ENCODE measurements at regions not wholly inside any gene's neighbourhood (a gene's known extent, or its start where the extent isn't known, plus 50 kb on each side); places are given as distances from the start of the nearest gene placed in this dataset.
"Not testable (repeated sequence)": the region's sequence is repeated elsewhere in the genome, so short reads cannot be mapped to it uniquely, and the experiment has no call there.

DNA sequence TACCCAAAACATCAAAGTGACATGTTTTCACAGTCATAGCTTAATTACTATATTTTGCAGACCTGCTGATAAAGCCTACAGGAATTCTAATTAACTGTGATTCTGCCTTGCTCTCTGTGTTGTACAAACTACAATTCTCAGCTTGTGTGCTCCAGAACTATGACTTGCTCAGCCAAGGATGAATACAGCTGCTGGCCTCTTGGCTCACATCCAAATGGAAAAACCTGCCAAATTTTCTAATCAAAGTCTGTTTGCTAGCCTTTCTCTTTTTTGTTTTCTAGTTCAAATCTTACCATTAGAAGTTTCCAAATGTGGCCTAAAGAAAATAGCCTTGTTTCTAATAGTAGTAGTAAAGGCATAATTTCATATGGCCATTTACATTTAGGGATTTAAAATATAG, 1176.8 kb downstream of the FAM133A start:
- no peak for DNase-seq (ENCODE audit: low read depth)
- TF ChIP-seq, protein P1, sequence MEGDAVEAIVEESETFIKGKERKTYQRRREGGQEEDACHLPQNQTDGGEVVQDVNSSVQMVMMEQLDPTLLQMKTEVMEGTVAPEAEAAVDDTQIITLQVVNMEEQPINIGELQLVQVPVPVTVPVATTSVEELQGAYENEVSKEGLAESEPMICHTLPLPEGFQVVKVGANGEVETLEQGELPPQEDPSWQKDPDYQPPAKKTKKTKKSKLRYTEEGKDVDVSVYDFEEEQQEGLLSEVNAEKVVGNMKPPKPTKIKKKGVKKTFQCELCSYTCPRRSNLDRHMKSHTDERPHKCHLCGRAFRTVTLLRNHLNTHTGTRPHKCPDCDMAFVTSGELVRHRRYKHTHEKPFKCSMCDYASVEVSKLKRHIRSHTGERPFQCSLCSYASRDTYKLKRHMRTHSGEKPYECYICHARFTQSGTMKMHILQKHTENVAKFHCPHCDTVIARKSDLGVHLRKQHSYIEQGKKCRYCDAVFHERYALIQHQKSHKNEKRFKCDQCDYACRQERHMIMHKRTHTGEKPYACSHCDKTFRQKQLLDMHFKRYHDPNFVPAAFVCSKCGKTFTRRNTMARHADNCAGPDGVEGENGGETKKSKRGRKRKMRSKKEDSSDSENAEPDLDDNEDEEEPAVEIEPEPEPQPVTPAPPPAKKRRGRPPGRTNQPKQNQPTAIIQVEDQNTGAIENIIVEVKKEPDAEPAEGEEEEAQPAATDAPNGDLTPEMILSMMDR (IDR thresholded peaks at IDR 0.05; ENCODE audit: insufficient read depth, low read length, poor library complexity, severe bottlenecking), result no peak
- Histone ChIP-seq H3K27me3 (ENCODE audit: control insufficient read depth, insufficient read depth, low read length) (no peaks in the 10 kb centered on the region), H3K4me3 (ENCODE audit: low read depth, low read length) (no peak overlapping the region), H3K36me3 (ENCODE audit: control insufficient read depth, insufficient read depth, low read length) (no peaks in the 10 kb centered on the region)

DNA sequence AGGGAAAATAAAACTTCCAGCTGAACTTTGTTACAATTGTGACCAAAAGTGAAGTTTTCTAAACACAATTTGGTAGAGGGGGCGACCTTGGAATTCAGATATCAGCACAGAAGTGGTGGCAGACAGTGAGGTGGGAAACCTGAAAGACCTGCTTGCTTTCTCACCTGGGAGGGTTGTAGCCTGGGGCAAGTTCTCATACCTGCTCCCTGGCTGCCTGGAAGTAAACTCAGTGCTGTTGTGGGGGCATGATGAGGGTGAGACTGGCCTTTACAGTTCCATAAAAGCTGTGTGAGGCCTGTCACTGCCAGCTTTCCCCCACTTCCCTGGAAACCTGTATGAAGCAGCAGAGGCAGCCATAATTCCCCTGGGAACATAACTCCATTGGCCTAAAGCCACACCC, 1180.2 kb downstream of the FAM133A start:
- Histone ChIP-seq H3K27me3 (ENCODE audit: control insufficient read depth, insufficient read depth, low read length) (no peaks in the 10 kb centered on the region), H3K4me3 (ENCODE audit: low read depth, low read length) (no peak overlapping the region), H3K36me3 (ENCODE audit: control insufficient read depth, insufficient read depth, low read length) (no peaks in the 10 kb centered on the region)
- TF ChIP-seq, protein P1 (IDR thresholded peaks at IDR 0.05; ENCODE audit: insufficient read depth, low read length, poor library complexity, severe bottlenecking), result no peak
- no peak for DNase-seq (ENCODE audit: low read depth)

DNA sequence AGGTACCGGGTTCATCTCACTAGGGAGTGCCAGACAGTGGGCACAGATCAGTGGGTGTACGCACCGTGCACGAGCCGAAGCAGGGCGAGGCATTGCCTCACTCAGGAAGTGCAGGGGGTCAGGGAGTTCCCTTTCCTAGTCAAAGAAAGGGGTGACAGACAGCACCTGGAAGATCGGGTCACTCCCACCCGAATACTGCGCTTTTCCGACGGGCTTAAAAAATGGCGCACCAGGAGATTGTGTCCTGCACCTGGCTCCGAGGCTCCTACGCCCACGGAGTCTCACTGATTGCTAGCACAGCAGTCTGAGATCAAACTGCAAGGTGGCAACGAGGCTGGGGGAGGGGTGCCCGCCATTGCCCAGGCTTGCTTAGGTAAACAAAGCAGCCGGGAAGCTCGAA, 1188.5 kb downstream of the FAM133A start:
- not testable (repeated sequence) for H3K27me3 ChIP-seq (ENCODE audit: control insufficient read depth, insufficient read depth, low read length); H3K4me3 ChIP-seq (ENCODE audit: low read depth, low read length); H3K36me3 ChIP-seq (ENCODE audit: control insufficient read depth, insufficient read depth, low read length); DNase-seq (ENCODE audit: low read depth)

DNA sequence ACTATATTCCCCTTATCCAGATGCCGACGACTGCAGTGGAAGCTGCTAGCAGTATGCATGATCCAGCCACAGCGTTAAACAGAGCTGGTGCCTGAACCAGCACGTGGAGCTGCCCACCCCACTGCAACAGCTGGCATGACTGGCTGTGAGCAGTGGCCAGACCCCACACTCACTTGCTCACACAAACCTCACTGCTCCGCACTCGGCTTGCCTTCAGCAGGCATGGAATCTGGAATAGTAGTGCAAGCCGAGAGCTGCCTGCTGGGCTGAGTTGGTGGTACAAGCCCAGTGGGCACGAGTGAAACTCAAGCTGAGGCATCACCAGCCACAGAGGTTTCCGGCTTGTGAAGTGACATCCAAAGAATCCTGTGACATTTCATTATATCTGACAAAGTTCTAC, 1197.6 kb downstream of the FAM133A start:
- DNase-seq (ENCODE audit: low read depth), result no peak
- Histone ChIP-seq H3K4me3 (ENCODE audit: low read depth, low read length) (no peak overlapping the region), H3K27me3 (ENCODE audit: control insufficient read depth, insufficient read depth, low read length) (no peaks in the 10 kb centered on the region)

DNA sequence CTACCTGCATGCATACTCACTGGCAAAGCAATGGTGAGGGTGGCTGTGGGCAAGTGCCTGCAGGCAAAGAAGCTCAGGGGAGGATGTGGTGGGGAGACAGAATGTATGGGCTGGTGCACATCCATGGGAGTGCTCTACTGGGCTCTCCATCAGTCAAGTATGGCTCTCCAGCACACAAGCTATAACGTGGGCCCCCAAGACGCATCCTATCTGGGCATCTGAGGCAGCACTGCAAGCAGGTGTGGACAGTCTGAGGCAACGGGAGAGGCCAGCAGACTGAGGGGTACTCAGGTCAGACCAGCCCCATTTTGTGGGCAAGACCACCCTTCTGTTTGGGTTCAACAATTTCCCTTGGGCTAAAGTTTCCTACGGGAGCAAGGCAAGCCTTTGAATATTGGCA, 1227.8 kb downstream of the FAM133A start:
- TF ChIP-seq, protein P1 (IDR thresholded peaks at IDR 0.05; ENCODE audit: insufficient read depth, low read length, poor library complexity, severe bottlenecking), result no peak
- no peak overlapping the region for H3K4me3 ChIP-seq (ENCODE audit: low read depth, low read length)
- no peak for DNase-seq (ENCODE audit: low read depth)
- H3K27me3 ChIP-seq (ENCODE audit: control insufficient read depth, insufficient read depth, low read length), result no peaks in the 10 kb centered on the region
- H3K36me3 ChIP-seq (ENCODE audit: control insufficient read depth, insufficient read depth, low read length), result no peaks in the 10 kb centered on the region

More for the DNA sequence above, 1197.6 kb downstream of the FAM133A start:
- no peaks in the 10 kb centered on the region for H3K36me3 ChIP-seq (ENCODE audit: control insufficient read depth, insufficient read depth, low read length)
- TF ChIP-seq, protein P1 (IDR thresholded peaks at IDR 0.05; ENCODE audit: insufficient read depth, low read length, poor library complexity, severe bottlenecking), result no peak

DNA sequence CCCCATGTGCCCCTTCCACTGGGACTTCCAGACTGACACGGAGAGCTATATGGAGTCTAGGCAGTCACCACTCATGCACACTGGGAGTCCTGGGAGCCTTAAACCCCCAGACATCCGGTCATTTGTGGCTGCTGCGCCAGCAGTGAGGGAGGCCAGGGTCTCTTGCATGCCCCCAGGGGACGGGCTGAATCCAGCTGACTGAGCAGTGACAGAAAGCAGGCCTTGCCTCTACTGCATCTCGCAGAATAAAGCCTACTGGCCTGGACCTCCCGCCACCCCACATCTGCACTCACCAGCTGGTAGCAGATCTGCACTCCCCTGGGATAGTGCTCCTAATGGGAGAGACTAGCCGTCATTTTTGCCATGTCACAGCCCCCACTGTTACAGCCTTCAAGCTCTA, 1234.2 kb downstream of the FAM133A start:
- H3K27me3 ChIP-seq (ENCODE audit: control insufficient read depth, insufficient read depth, low read length), result no peaks in the 10 kb centered on the region
- no peak for DNase-seq (ENCODE audit: low read depth)
- H3K4me3 ChIP-seq (ENCODE audit: low read depth, low read length), result no peak overlapping the region
- H3K36me3 ChIP-seq (ENCODE audit: control insufficient read depth, insufficient read depth, low read length), result no peaks in the 10 kb centered on the region
- TF ChIP-seq, protein P1 (IDR thresholded peaks at IDR 0.05; ENCODE audit: insufficient read depth, low read length, poor library complexity, severe bottlenecking), result no peak
